ENCODE measurements at regions not wholly inside any gene's neighbourhood (a gene's known extent, or its start where the extent isn't known, plus 50 kb on each side); places are given as distances from the start of the nearest gene placed in this dataset.

GRCh38 chrX:98627645-98628044 is 1743.9 kb downstream of the RPA4 start:
- Histone ChIP-seq H3K4me3 (ENCODE audit: low read length) (no peak overlapping the region), H3K4me1 (ENCODE audit: control insufficient read depth, insufficient read depth, low read length) (no peaks in the 10 kb centered on the region), H3K27ac (ENCODE audit: low read length) (no peak overlapping the region), H3K9me3 (ENCODE audit: control insufficient read depth, low read depth, low read length) (no peaks in the 10 kb centered on the region), H3K36me3 (ENCODE audit: control insufficient read depth, insufficient read depth, low read length) (no peaks in the 10 kb centered on the region), H3K27me3 (ENCODE audit: control insufficient read depth, insufficient read depth, low read length) (no peaks in the 10 kb centered on the region)
- no peak for DNase-seq

GRCh38 chrX:98637451-98637850 is 1753.7 kb downstream of the RPA4 start:
- H3K9me3 ChIP-seq (ENCODE audit: control insufficient read depth, low read depth, low read length), result no peaks in the 10 kb centered on the region
- no peak for DNase-seq
- H3K4me1 ChIP-seq (ENCODE audit: control insufficient read depth, insufficient read depth, low read length), result no peaks in the 10 kb centered on the region
- H3K27me3 ChIP-seq (ENCODE audit: control insufficient read depth, insufficient read depth, low read length), result no peaks in the 10 kb centered on the region
- no peak overlapping the region for H3K27ac ChIP-seq (ENCODE audit: low read length)
- H3K4me3 ChIP-seq (ENCODE audit: low read length), result no peak overlapping the region
- no peaks in the 10 kb centered on the region for H3K36me3 ChIP-seq (ENCODE audit: control insufficient read depth, insufficient read depth, low read length)

- Histone ChIP-seq H3K36me3 (ENCODE audit: control insufficient read depth, insufficient read depth, low read length) (no peaks in the 10 kb centered on the region), H3K27ac (ENCODE audit: low read length) (no peak overlapping the region), H3K9me3 (ENCODE audit: control insufficient read depth, low read depth, low read length) (no peaks in the 10 kb centered on the region), H3K27me3 (ENCODE audit: control insufficient read depth, insufficient read depth, low read length) (no peaks in the 10 kb centered on the region), H3K4me3 (ENCODE audit: low read length) (no peak overlapping the region), H3K4me1 (ENCODE audit: control insufficient read depth, insufficient read depth, low read length) (no peaks in the 10 kb centered on the region)
- no CpG with 5 or more reads among the region's 1 CpG for WGBS (ENCODE audit: insufficient coverage, low lambda C conversion rate)
- no peak for DNase-seq
Observed at GRCh38 chrX:98646351-98646750, 1762.6 kb downstream of the RPA4 start.

- DNase-seq, result no peak
- no peaks in the 10 kb centered on the region for H3K36me3 ChIP-seq (ENCODE audit: control insufficient read depth, insufficient read depth, low read length)
- H3K27ac ChIP-seq (ENCODE audit: low read length), result no peak overlapping the region
- H3K4me1 ChIP-seq (ENCODE audit: control insufficient read depth, insufficient read depth, low read length), result no peaks in the 10 kb centered on the region
- H3K27me3 ChIP-seq (ENCODE audit: control insufficient read depth, insufficient read depth, low read length), result no peaks in the 10 kb centered on the region
- no peak overlapping the region for H3K4me3 ChIP-seq (ENCODE audit: low read length)
- H3K9me3 ChIP-seq (ENCODE audit: control insufficient read depth, low read depth, low read length), result no peaks in the 10 kb centered on the region
Observed at GRCh38 chrX:98654565-98654964, 1755.5 kb downstream of the PCDH19 start.

Data from large intestine (tissue), 3 donors.